Germinal center (tissue), 1 donor: ENCODE measurements at regions not wholly inside any gene's neighbourhood (a gene's known extent, or its start where the extent isn't known, plus 50 kb on each side); places are given as distances from the start of the nearest gene placed in this dataset.
"Not testable (repeated sequence)": the region's sequence is repeated elsewhere in the genome, so short reads cannot be mapped to it uniquely, and the experiment has no call there.

ENCODE experiments used
- DNase-seq: peaks from one replicate; pipeline ENCODE4 v3.0.0; 2012; ENCODE audit warnings: mixed read lengths, low spot score

DNA sequence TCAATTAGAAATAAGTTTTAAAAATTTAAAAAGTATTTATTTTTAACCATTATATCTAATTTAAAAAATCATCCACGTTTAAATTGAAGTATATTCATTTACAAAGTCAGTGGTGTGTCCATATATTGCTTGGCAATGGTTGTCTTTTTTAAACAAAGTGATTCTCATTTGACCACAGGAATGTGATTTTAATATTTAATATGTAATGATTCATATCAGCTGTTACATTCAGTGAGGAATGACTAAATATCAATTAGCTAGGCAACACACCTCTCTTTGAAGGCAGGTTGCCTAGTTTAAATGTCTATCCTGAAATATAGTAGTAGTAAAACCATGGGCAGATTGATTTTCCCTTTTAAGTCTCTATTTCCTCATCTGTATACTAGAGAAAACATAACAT, 392.2 kb upstream of the CCDC179 start:
- DNase-seq, result no peak

DNA sequence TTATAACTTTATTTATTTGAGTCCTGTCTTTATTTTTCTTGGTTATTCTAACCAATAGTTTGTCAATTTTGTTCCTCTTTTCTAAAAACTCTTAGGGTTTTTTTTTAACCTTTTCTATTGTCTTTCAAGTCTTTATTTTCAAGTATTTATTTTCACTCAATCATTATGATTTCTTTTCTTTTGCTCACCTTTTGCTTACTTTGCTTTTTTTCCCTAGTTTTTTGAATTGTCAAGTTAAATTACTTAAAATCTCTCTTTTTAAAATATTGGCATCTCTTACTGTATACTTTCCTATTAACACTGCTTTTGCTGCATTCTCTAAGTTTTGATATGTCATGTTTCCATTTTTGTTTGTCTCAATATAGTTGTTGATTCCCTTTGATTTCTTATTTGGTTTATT, 396.8 kb upstream of the CCDC179 start:
- no peak for DNase-seq

DNA sequence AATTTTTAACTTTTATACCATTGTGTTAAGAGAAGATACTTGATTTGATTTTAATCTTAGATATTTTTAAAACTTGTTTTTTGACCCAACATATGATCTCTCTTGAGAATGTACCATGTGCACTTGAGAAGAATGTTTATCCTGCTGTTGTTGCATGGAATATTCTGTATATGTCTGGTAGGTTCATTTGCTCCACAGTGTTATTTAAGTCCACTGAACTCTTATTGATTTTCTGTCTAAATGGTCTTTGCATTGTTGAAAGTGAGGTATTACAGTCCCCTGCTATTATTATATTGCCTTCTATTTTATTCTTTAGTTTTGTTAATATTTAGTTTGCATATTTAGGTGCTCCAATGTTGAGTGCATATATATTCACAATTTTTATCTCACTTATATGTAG, 397.3 kb upstream of the CCDC179 start:
- no peak for DNase-seq

DNA sequence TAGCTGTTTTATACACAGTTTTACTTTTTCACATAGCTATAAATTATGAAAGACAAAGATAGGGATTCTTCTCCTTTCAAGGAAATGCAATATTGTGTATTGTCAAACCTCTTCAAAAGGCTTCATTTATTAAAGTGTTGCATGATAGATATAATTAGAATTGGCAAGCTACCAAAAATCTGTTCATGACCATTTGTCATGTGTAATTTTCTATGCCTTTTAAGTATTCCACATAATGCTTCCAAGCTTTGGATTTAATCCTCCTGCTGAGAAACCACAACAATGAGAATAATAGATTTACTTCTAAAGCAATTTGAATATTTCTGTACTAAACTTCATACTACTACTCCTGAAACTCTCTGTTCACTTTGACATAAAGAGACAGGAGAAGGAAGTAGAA, 403.2 kb upstream of the CCDC179 start:
- no peak for DNase-seq

DNA sequence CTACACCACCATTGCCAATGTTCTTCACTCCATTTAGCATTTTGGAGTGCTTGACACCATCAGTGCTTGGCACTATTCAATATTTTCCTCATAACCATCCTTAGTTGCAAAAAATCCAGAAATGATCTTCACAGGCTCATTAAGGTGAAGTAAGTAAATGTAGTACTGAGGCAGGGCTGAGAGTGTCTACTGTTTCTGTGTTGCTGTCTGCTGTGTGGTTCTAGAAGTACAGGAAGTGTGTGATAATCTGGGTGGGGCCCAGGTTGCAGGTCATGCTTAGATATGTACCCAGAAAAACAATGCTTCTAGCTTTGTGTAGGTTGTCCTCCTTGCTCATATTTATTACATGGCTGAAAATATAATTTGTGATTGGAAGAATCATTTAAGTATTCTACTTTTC, 411.8 kb upstream of the CCDC179 start:
- no peak for DNase-seq

DNA sequence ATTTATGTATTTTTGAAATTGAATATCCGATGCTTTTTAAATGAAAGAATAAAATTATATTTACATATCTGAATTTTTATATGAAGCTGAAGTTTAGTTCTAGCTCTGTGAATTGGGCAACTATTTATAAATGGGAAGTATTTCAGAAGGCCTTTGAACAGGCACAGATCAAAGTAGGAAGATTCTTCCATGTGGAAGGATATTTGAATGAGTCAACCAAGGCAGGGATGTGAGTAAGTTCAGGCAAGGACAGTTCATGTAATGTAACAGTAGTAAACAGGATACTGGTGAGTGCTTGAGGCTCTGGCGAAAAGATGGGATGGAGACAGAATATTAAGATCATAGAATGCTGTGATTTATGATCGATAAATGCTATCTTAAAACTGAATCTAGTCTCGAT, 417.8 kb upstream of the CCDC179 start:
- no peak for DNase-seq

DNA sequence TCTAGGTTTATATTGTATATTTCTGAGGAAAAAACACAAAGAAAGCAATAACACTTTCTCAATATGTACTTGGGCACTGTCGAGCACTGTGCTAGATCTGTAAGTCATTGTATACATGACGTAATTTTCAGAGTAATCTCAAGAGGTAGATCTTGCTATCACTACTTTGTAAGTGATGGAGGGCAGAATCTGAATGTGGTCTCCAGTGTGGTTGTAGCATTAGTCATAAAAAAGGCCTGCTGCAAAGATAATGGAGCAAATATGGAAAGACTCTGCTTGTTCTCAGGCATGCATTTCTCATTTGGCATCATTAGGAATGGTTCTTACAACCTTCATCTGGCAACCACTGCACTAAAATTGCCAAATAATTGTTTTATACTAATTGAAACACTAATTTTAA, 419.8 kb upstream of the CCDC179 start:
- DNase-seq, result no peak

DNA sequence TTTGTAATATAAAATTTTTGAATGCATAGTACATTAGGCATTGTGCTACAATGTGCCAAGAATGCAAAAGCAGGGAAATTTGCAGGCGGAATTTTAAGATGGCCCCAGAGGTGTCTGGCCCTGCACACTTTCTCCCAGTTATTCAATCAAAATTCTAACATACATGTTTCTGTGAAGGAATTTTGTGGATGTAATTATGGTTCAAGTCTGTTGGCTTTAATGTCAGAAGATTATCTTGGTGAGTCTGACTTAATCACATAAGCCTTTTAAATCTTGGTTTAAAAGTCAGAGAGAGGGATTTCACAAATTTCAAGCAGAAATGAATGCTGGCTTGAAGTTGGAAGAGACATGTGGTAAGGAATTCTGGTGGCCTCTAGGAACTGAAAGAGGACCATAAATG, 423.4 kb upstream of the CCDC179 start:
- DNase-seq, result no peak

DNA sequence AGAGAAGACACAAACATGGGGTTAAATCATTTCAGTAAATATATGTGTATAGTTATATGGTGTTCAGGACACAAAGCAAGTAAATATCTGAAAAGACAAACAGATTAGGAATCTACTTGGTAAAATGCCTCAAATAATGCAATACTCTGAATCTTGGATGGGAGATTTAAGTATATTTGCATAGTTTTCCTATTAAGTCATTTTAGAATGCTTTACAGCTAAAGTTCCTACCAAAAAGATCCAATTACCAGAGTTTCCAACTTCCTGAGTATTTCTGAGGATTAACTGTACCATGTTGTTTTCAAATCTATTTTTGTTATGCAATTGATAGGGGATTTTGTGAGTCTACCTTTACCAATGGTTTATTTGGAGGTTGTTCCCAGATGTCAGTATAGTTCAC, 424.4 kb upstream of the CCDC179 start:
- DNase-seq, result no peak

DNA sequence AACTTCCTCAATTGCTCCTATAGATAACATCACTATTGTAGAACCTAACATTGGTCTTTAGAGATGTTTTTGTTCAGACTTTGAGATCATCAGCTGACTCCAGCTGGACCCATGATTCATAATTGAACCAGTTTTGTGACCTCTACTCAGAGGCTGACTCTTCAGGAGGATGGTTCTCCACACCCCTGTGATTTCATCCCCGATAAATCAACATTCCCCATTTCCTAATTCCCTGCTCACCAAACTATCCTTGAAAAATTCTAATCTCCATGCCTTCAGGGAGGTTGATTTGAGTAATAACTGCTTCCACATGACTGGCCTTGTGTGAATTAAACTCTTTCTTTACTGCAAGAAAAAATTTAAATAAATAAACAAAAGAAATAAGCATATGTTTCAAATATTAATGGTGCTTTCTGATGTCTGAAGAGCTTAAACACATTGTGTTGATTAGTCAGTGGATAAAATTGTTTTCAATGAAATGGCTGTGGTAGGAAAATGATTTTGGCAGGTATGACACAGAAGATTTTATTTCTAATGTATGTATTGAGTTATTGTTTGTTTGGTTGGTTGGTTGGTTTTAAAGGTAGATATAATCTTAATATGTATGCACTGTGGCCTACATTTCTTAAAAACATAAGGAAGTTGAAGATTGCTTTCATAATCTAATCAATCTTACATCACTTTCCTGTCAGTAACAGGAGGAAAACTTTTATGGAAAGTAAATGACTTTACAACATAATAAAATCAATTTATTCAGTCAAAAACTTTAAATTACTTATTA, 427.9 kb upstream of the CCDC179 start:
- no peak for DNase-seq

DNA sequence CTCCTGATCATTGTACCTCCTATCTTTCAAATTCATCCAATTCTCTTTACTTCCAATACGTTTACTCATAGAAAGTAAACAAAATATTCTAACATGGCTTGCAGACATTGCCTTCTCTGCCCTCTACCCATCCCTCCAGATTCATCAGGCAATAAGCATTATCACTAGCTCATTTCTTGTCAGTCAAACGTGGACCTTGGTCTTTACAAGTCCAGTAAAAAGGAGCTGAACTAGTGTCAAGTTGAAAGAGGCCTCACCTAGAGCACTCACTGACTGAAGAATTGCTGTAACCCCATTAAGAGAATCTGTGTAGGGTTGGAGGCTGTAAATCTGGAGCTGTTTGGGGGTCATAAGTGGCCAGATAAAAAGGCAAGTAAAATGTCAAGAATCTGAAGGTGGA, 435.0 kb upstream of the CCDC179 start:
- DNase-seq, result no peak

DNA sequence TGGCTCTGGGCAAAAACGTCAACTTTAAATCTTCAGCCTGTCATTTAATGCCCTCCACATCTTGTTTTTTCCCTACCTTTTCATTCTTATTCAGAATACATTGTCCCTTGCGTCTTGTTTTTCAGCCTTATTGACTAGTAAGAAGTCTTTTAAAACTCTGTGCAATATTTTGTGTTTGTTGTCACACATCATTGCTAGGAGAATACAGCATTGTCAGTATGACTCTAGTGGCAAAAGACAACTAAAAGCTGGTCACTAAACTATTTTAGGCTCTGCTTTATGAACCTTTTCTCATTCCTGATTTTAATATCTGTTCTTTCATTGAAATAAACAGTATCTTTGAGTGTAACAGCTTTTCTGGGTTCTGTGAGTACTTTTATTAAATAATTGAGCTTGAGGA, 447.8 kb upstream of the CCDC179 start:
- DNase-seq, result no peak

DNA sequence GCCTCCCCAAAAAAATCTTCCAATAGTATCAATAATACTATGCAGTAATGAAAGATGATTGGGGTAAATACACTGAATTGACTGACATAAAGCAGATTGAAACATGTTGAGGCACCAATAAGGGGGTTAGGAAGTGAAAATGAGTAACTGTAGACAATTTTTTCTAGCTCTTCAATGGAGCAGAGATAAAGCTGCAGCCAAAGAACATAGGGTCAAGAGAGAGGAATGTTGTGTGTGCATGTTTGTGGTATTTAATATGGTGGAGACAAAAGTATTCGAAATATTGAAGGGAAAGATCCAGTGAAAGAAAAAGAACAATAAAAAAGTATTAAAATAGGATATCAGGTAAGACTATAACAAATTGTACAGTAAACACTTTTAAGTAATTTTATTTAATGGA, 450.0 kb upstream of the CCDC179 start:
- no peak for DNase-seq

DNA sequence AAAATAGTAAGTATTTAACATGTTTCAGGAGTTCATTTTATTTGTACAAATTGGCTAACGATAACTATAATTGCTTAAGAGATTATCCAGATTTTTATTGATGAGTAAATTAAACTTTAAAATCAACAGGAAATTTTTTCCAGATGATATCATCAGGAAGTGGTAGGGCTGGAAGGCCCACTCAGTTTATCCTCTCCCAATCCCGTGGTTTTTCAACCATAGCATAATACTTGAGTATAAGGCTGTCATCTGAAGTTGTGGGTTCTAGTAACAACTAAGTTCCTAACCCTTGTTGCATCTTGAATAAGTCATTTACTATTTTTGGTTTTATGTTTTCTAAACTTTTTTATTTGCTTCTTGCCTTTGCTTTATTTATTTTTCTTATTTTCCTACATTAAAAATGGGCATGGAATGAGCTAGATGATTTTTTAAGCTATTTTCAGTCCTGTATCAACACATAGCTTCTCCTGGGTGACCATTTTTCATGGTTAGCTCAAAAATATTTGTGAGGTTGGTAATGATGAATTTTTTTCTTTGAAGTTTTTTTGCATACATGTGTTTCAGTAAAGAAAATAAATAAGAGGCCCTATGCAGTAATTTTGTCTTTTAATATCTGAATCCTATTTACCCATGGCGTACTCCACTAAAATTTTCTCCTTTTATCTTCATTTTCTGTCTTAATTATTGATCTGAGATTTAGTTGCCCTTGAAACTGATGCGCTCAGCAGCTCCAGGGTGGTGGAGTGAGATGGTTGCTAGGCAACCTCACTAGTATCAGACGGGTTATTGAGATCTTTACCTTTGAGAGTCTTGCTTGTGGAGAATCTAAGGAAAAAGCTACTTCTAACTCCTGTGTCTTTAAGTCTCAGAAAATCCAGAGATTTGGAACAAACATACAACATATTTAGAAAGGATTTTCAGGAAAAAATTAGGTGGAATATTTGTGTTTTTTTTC, 452.0 kb upstream of the CCDC179 start:
- DNase-seq, result no peak

DNA sequence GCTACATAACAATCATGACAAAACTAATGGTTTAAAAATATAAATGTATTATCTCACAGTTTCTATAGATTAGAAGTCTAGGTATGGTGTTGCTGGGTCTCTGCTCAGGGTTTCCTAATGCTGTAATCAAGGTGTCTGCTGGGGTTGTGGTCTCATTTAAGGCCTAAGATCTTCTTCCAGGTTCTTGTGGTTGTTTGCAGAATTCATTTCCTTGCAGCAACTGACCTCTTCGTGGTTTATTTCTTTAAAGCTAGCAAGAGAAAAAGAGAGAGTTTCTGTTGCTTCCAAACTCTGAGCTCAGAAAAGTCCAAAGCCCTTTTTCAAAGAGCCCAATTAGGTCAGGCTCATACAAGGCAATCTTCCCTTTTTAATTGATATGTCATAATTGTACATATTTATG, 452.7 kb upstream of the CCDC179 start:
- no peak for DNase-seq

DNA sequence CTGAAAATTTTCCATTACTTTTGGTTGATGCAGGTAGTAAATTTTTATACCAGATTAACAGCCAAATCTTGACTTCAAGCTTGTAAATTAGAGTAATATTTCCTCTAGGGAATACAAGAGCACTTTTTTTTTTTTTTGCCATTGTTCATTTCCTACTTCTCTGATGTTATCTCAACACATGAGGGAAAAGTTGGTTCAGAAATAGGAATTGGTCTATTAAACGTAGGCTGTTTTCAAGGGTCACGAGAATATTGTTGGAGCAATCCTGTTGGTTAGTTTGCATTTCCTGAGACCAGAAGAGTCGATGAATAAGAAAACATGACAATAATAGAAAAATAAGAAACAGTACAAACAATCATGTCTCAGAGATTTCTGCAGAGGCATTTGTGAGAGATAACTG, 453.9 kb upstream of the CCDC179 start:
- DNase-seq, result no peak

DNA sequence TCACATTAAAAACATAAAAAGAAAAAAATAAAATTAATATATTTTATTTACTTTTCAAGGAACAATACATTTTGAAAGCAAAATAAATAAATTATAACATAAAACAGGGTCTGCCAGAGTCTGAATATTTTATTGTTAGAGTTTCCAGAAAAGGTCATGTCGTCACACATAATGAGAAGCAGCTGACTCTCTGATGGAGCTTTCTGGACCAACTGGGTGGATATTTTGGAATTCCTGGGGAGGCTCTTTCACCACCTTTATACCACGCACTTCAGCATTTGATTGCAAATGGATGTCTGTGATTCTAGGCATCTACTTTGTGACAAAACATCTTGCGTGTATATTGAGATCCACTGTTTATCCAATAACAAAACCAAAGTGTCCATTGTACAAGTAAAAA, 455.0 kb upstream of the CCDC179 start:
- DNase-seq, result no peak

DNA sequence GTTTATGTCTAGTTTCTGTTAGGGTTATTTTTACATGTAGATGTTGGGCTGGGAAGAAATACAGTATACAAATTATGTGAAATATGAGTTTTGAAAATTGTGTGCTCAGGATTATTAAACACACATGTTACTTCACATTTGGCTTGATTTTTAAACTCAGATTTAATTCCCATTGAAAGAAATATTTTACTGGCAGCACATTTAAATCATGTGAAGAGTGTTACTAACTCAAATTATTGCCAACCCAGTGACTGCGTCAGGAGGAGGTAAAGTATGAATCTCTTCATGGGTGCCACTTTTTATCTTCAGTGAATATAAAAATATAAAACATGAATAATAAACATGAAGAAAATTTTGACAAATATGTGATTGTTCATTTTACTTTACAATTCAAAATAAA, 457.5 kb upstream of the CCDC179 start:
- DNase-seq, result no peak

DNA sequence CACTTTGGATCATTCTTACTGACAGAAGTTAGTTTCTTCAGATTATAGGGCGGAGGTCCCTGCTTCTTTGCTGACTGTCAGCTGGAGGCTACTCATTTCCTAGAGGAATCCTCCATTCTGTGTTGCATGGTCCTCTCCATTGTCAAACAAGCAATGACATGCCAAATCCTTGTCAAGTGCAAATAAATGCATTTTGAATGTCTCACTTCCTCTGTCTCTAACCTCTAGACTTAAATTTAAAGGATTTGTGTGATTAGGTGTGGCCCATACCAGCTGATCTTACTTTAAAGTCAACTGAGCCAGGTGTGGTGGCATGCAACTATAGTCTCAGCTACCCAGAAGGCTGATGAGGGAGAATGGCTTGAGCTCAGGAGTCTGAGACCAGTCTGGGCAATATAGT, 458.4 kb upstream of the CCDC179 start:
- DNase-seq, result no peak

DNA sequence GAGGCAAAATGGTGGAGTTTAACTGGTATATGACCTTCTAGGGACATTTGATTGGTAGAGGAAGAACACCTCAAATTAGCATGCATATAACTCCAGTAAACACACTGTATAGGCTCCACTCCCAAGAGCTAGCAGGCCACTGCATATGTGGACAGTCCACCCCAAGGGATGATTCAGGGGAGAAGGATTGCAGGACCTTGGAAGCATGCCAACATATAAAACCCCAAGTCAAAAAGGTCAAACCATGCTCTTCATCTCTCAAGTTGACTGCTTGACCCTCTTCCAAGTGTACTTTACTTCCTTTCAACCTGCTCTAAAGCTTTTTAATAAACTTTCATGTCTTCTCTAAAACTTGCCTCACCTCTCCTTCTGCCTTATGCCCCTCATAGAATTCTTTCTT, 459.9 kb upstream of the CCDC179 start:
- DNase-seq, result no peak

DNA sequence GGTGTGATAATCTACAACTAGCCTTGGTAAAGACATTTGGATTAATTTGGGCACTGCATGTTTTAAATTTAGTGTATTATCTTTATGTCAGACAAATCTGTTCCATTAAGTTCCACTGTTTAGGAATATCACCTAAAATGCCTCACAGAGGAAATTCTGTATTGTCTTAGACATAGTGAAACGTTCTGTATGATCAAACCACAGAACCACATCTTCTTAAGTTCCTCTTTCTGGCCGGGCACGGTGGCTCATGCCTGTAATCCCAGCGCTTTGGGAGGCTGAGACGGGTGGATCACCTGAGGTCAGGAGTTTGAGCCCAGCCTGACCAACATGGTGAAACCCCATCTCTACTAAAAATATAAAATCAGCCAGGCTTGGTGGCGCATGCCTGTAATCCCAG, 475.3 kb upstream of the CCDC179 start:
- not testable (repeated sequence) for DNase-seq

DNA sequence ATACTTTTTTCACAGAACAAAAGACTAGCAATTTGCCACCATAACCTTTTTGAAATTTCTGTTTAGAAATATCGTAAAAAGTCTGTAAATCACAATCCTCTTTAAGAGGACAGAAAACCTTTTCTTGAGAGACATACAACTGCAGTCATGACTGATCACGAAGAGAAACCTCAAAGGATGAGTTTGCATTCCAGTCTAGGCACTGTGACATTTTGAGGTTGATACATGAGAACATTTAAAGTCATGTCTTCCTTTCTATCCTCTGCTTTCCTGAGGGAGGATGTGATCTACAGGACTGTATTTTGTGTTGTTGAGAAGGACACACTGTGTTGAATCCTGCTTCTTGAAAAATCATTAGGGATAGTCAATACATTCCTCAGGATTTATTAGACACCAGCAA, 476.7 kb upstream of the CCDC179 start:
- DNase-seq, result no peak

DNA sequence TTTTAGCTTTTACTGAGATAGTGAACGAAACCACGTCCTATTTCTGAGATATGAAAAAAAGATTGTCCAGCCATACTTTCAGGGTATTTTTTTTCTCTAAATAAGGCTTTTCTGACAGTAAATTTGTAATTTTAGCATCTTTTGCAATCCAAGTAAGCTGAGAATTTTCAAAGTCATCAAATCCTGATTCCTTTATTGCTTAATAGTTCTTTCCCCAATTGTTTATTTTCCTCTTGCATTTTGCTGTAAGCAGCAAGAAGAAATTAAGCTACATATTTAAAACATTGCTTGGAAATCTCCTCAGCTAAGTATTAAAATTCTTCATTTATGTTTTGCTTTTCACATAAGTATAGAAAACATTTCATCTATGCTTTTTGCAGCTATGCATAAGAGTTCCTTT, 493.3 kb upstream of the CCDC179 start:
- no peak for DNase-seq

DNA sequence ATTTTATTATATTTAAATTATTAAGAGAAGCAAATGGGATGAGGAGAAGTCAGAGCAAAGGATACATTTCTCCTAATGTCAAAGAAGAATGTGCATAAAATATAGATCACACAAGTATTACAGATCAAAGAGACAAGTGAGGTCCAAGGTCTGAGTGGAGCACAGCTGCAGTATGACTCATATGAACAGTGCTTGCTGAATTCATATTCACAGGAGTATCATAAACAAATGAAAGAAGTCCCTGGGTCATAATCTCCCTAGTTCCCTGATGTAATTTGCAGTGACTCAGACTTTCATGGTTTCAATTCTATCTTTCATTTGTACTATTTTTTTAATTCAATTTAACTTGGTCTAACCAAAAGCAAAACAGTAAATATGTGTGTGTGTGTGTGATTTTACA, 499.0 kb upstream of the CCDC179 start:
- no peak for DNase-seq
